A549 (cell line): ENCODE measurements at regions not wholly inside any gene's neighbourhood (a gene's known extent, or its start where the extent isn't known, plus 50 kb on each side); places are given as distances from the start of the nearest gene placed in this dataset.

Experiments
- CBX8 ChIP-seq: fragments of 200-600 bp; sonication (generic); IDR thresholded peaks from 2 replicates; pipeline ENCODE4 v1.6.1; 2016
- EHMT2 ChIP-seq: fragments of 200-600 bp; sonication (generic); IDR thresholded peaks from 2 replicates; pipeline ENCODE4 v1.6.1; 2016; ENCODE audit warnings: antibody characterized with exemption, low read depth, mild to moderate bottlenecking, moderate library complexity
- POLR2A ChIP-seq: IDR thresholded peaks from 2 replicates; pipeline ENCODE4 v1.6.1; 2012; ENCODE audit warnings: mild to moderate bottlenecking, low read length
- USF2 ChIP-seq: fragments of 450-650 bp; IDR thresholded peaks from 2 replicates; pipeline ENCODE4 v1.6.1; 2014; ENCODE audit warnings: antibody characterized with exemption
- TF ChIP-seq, protein P1 (sequence below): fragments of 250-450 bp; sonication (Bioruptor Pico); IDR thresholded peaks from 2 replicates; pipeline ENCODE4 v1.5.0; 2021; ENCODE audit warnings: mild to moderate bottlenecking, moderate library complexity, borderline replicate concordance

GRCh38 chr11:101357771-101358170, 226.0 kb downstream of the TRPC6 start:
- TF ChIP-seq POLR2A (no peak), EHMT2 (no peak), USF2 (no peak), CBX8 (no peak)
- TF ChIP-seq, protein P1, sequence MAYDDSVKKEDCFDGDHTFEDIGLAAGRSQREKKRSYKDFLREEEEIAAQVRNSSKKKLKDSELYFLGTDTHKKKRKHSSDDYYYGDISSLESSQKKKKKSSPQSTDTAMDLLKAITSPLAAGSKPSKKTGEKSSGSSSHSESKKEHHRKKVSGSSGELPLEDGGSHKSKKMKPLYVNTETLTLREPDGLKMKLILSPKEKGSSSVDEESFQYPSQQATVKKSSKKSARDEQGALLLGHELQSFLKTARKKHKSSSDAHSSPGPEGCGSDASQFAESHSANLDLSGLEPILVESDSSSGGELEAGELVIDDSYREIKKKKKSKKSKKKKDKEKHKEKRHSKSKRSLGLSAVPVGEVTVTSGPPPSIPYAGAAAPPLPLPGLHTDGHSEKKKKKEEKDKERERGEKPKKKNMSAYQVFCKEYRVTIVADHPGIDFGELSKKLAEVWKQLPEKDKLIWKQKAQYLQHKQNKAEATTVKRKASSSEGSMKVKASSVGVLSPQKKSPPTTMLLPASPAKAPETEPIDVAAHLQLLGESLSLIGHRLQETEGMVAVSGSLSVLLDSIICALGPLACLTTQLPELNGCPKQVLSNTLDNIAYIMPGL, result no peak
